Activated CD4-positive, alpha-beta memory T cell treated with anti-CD3 and anti-CD28 coated beads, Interleukin-2, amount 10 ng/mL, durations not matched to agents 7 days and 5 days (primary cell): ENCODE measurements at regions not wholly inside any gene's neighbourhood (a gene's known extent, or its start where the extent isn't known, plus 50 kb on each side); places are given as distances from the start of the nearest gene placed in this dataset.

Source experiments
- CTCF ChIA-PET: fragments of 350-600 bp; sonication (Branson Sonifier 250); formaldehyde crosslinking; loops from one replicate; lab custom pipeline; 2021; ENCODE audit warnings: antibody characterized with exemption, inconsistent platforms; lab: Charles Lee
- POLR2A ChIA-PET: fragments of 350-600 bp; sonication (Branson Sonifier 250); formaldehyde crosslinking; loops from one replicate; lab custom pipeline; 2021; ENCODE audit warnings: antibody characterized with exemption; lab: Charles Lee
- DNase-seq: peaks from one replicate; pipeline ENCODE4 v3.0.0-alpha.2; 2020
- H3K27ac Mint-ChIP-seq: one replicate; pipeline ENCODE4 v1.8.0; 2021; ENCODE audit warnings: mild to moderate bottlenecking, mixed read lengths
- H3K27me3 Mint-ChIP-seq: one replicate; pipeline ENCODE4 v1.8.0; 2021; ENCODE audit warnings: mixed read lengths
- H3K36me3 Mint-ChIP-seq: one replicate; pipeline ENCODE4 v1.8.0; 2021; ENCODE audit warnings: low read depth, mixed read lengths
- H3K4me1 Mint-ChIP-seq: one replicate; pipeline ENCODE4 v1.8.0; 2021; ENCODE audit warnings: mixed read lengths
- H3K4me3 Mint-ChIP-seq: one replicate; pipeline ENCODE4 v1.8.0; 2021; ENCODE audit warnings: mild to moderate bottlenecking, mixed read lengths
- H3K9me3 Mint-ChIP-seq: one replicate; pipeline ENCODE4 v1.8.0; 2021; ENCODE audit warnings: mixed read lengths

DNA sequence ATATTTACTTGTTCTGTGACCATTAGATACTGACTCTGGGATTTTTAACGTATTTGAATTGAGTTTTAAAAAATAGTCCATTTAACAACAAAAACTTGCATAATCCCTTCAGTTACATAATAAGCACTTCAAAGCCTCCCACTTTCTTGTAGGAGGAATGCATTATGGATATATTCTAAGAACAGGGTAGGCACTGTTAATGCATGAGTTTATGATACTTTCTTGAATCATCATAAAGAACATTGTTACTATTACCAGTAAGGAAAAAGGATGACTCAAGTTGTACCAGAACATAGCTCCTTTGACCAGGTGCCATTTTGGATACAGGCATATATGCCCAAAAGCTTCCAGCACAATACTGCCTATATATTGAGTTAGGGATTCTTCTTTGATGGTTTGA is 671.4 kb downstream of the GALC start:
- no peaks in the 10 kb centered on the region for H3K36me3 Mint-ChIP-seq
- H3K4me1 Mint-ChIP-seq: no peaks in the 10 kb centered on the region
- DNase-seq: no peak
- no peak overlapping the region for H3K27ac Mint-ChIP-seq
- CTCF ChIA-PET: no interaction called here
- H3K9me3 Mint-ChIP-seq: peaks cover 10% of the 10 kb centered on the region
- POLR2A ChIA-PET: no interaction called here
- H3K27me3 Mint-ChIP-seq: no peaks in the 10 kb centered on the region
- H3K4me3 Mint-ChIP-seq: no peak overlapping the region

DNA sequence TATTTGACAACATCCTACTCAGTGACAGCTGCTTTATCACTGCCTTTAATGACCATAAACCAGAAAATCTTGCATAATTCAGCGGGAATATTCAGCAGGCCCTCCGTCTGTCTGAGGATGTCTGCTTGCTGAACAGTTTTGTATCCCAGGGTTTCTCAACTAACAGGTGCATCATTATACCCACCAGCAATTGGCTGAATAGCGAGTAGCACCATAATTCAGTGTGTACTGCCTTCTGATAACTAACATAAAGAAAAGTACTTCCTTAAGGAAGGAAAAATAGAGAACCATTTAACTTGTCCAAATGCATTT is 680.1 kb downstream of the GALC start:
- CTCF ChIA-PET: no interaction called here
- no peak overlapping the region for H3K27ac Mint-ChIP-seq
- no peaks in the 10 kb centered on the region for H3K4me1 Mint-ChIP-seq
- no peaks in the 10 kb centered on the region for H3K27me3 Mint-ChIP-seq
- POLR2A ChIA-PET: no interaction called here
- DNase-seq: no peak
- no peaks in the 10 kb centered on the region for H3K36me3 Mint-ChIP-seq
- peaks cover 14% of the 10 kb centered on the region for H3K9me3 Mint-ChIP-seq
- no peak overlapping the region for H3K4me3 Mint-ChIP-seq

DNA sequence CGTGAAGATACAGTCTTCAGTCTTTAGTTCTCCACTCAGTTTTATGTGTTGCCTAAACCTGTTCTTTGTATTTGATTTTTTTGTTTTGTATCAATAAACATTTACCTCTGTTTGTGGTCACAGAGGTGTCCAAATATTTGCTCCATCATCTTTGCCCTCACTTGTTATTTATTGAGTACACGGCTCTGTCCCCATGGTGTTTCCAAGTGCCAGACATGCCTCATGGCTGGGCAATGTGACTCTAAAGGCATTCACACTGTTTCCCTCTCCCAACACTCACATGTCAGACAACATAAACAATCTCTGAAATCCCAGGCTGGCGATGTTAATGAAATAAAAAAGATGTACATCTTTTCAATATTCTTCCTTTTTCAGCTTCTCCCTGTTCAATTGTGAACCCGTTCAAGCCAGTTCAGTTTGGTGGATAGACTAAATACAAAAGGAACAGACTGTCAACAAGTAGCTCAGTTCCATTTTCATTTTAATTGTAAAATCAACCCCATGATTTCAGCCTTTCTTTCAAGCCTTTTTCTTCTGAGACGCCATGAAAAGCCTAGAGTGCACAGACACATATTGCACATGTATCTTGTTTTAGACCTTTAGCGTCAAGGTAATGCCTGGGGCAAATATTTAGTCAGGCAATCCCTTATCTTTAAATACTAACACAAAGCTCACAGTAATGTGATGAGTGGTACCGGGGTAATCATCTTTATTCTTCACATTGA is 680.7 kb downstream of the GALC start:
- CTCF ChIA-PET: no interaction called here
- no peak overlapping the region for H3K4me3 Mint-ChIP-seq

DNA sequence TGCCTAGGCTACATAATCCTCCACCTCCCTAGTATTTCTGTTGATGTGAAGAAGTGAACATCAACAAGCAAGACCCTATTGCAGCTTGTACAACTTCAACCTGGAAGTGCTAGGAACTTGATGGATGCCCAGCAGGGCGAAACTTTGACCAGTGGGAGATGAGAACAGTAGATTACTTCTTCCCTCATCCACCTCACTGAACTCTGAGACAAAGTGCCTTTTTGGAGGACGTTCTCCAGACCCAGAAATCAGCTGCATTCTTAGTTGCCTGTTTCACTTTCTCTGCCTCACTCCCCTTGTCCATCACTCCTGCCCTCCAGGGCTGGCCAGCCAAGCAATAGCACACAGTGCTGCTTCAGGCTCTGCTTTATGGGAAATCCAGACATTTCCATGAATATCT is 683.4 kb downstream of the GALC start:
- POLR2A ChIA-PET: no interaction called here
- Mint-ChIP-seq H3K9me3 (peaks cover 10% of the 10 kb centered on the region), H3K4me3 (no peak overlapping the region), H3K36me3 (no peaks in the 10 kb centered on the region), H3K4me1 (no peaks in the 10 kb centered on the region), H3K27ac (no peak overlapping the region), H3K27me3 (no peaks in the 10 kb centered on the region)
- CTCF ChIA-PET: no interaction called here
- DNase-seq: no peak

More for the DNA sequence above, 680.7 kb downstream of the GALC start:
- H3K9me3 Mint-ChIP-seq: peaks cover 11% of the 10 kb centered on the region
- POLR2A ChIA-PET: no interaction called here
- no peak for DNase-seq
- H3K27ac Mint-ChIP-seq: no peak overlapping the region
- H3K36me3 Mint-ChIP-seq: no peaks in the 10 kb centered on the region
- no peaks in the 10 kb centered on the region for H3K4me1 Mint-ChIP-seq
- no peaks in the 10 kb centered on the region for H3K27me3 Mint-ChIP-seq

DNA sequence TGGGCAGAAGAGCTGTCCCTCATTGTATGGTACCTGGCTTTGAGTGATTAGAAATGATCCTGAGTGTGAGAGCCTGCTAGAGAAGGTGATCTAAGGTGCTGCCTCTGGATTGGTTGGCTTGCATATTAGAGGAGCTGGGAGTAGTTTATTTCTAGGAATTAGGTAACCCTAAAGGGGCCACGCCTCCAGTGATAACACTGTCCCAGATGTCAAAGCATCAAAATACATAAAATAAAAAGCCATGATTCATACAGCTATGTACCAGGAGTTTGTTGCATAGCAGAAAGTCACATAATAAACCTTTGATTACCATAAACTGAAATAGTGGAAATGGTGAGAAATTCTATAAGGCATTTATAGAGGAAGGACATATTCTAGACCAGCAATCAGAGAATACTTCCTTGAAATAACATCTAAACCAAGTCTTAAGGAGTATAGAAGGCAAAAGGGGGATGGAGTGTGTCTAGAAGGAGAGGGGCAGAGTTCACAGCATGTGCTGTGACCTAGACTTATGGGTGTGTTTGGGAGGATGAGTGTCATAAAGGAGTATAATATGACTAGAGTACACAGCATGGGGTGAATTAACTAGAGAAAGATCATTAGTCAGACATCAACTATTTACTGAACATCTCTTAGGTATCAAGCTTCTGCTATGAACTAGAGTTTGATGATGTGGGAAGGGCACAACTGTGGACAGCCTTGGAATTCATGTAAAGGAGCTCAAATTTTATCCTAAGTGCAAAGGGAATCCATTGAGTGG is 686.4 kb downstream of the GALC start:
- no peaks in the 10 kb centered on the region for H3K36me3 Mint-ChIP-seq
- H3K4me1 Mint-ChIP-seq: no peaks in the 10 kb centered on the region
- DNase-seq: no peak
- peaks cover 5% of the 10 kb centered on the region for H3K9me3 Mint-ChIP-seq
- no peak overlapping the region for H3K27ac Mint-ChIP-seq
- POLR2A ChIA-PET: no interaction called here
- CTCF ChIA-PET: no interaction called here
- H3K27me3 Mint-ChIP-seq: no peaks in the 10 kb centered on the region
- H3K4me3 Mint-ChIP-seq: no peak overlapping the region

DNA sequence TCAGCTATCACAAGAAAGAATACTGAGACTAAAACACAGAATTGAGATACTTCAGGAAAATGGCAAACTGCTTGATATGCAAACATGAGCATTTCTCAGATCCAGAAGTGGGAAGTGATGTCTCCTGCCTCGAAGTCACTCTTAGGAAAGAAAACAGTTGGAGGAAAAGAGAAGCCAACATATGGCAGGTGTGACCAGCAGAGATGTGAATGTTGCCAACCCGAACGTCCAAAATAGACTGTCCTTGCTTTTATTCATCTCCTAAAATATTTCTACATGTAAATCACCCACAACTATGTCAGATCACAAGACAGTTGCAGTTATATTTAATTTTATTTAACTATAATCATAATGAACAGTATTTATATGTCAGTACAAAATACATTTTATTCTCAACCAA is 687.6 kb downstream of the GALC start:
- no peak for DNase-seq
- Mint-ChIP-seq H3K27me3 (no peaks in the 10 kb centered on the region), H3K9me3 (peaks cover 2% of the 10 kb centered on the region), H3K27ac (no peak overlapping the region), H3K4me1 (no peaks in the 10 kb centered on the region), H3K36me3 (no peaks in the 10 kb centered on the region), H3K4me3 (no peak overlapping the region)
- CTCF ChIA-PET: no interaction called here
- POLR2A ChIA-PET: no interaction called here

DNA sequence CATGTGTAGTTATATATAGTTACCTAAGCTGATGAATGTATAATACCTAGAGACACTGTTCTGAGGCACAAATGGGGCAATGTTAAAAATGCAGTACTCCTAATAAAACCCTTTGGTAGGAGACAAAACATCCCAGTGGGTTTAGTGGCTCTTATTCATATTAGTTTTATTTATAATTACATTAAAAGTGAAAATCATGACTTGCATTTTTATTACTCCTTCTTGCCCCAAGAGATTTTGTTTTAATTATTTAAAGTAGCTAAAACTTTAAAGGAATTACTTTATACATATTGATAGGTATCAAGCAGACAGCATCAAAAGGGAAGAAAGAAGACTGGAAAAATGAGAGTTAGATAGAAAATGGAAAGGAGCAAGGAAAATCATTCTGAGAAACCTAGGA is 688.6 kb downstream of the GALC start:
- ChIA-PET CTCF (no interaction called here), POLR2A (no interaction called here)
- no peak for DNase-seq
- no peaks in the 10 kb centered on the region for H3K27me3 Mint-ChIP-seq
- H3K9me3 Mint-ChIP-seq: no peaks in the 10 kb centered on the region
- H3K27ac Mint-ChIP-seq: no peak overlapping the region
- H3K36me3 Mint-ChIP-seq: no peaks in the 10 kb centered on the region
- no peak overlapping the region for H3K4me3 Mint-ChIP-seq
- no peaks in the 10 kb centered on the region for H3K4me1 Mint-ChIP-seq

DNA sequence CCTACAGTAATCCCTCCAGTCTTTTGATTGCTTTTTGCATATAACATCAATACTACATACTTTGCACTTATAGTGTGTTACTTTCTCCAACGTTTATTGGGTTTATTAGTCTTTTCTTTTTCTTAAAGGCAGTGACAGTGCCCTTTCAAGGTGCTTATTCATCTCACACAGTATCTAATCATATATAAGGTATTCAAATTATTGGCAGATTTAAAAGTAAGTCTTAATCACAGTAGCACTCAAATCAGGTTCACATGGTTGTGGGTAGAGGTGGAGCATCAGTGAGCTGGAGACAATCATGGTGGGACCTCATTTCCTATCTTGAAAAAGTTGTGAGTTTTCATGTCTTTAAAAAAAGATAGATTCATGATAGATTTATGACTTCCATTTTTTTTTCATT is 706.2 kb downstream of the GALC start:
- no peaks in the 10 kb centered on the region for H3K27me3 Mint-ChIP-seq
- POLR2A ChIA-PET: no interaction called here
- DNase-seq: no peak
- no peaks in the 10 kb centered on the region for H3K36me3 Mint-ChIP-seq
- CTCF ChIA-PET: no interaction called here
- no peak overlapping the region for H3K4me3 Mint-ChIP-seq
- H3K4me1 Mint-ChIP-seq: no peaks in the 10 kb centered on the region
- peaks cover 10% of the 10 kb centered on the region for H3K9me3 Mint-ChIP-seq
- H3K27ac Mint-ChIP-seq: no peak overlapping the region

DNA sequence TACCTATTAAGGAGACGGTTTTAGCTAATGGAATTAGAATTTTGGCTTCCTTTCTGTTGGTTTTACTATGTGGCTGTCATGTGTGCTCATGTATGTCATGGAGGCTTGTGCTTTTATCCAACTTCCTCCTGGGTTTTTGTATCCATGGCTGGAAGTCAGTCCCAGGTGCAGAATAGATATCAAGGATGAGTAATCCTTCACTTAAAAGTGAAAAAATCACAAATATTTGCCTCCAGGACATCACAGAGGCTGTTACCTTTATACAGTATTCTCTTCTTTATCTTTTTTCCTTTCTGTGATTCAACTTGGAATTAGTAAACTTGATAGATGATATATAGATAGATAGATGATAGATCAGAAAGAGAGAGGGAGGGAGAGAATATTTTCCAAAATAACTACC is 706.8 kb downstream of the GALC start:
- H3K4me1 Mint-ChIP-seq: no peaks in the 10 kb centered on the region
- H3K4me3 Mint-ChIP-seq: no peak overlapping the region
- ChIA-PET CTCF (no interaction called here), POLR2A (no interaction called here)
- no peaks in the 10 kb centered on the region for H3K36me3 Mint-ChIP-seq
- H3K9me3 Mint-ChIP-seq: peaks cover 10% of the 10 kb centered on the region
- H3K27me3 Mint-ChIP-seq: no peaks in the 10 kb centered on the region
- no peak for DNase-seq
- H3K27ac Mint-ChIP-seq: no peak overlapping the region

DNA sequence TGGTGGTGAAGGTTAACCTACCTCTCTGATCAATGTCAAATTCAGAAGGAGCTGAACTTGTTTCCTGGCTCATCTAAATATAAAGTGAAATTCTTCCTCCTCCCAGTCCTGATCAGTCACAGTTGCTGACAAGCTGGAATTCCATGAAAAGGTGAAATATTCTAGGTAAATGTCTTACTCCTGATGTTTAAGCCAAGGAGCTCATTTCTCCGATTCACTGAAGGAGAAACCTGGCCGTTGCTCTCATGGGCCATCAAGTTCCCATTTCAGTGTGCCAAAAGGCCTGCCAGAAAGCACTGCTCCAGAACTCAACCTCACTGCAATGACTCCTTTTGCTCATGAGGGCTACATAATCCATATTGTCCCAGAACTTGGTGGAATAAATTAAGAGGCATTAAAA is 707.5 kb downstream of the GALC start:
- Mint-ChIP-seq H3K36me3 (no peaks in the 10 kb centered on the region), H3K4me3 (no peak overlapping the region), H3K27me3 (no peaks in the 10 kb centered on the region), H3K4me1 (no peaks in the 10 kb centered on the region), H3K9me3 (peaks cover 10% of the 10 kb centered on the region), H3K27ac (no peak overlapping the region)
- DNase-seq: no peak
- ChIA-PET CTCF (no interaction called here), POLR2A (no interaction called here)

DNA sequence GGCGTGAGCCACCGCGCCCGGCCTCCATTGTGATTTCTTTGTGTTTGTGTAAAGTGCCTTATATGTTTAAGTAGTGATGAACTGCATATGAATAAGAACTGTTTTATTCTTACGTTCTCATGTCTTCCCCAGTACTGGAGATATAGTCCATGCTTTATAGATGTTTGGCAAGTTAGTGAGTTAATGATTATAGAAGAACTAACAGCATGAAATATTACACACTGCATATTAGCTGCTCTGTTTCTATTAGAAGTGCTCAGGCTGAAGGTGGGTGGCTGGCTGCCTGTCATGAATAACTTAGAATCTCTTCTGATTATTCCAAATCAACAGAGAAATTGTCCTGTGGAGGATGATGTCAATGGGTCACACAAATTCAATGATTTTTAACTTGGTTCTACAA is 709.4 kb downstream of the GALC start:
- CTCF ChIA-PET: no interaction called here
- Mint-ChIP-seq H3K4me3 (no peak overlapping the region), H3K36me3 (no peaks in the 10 kb centered on the region), H3K27me3 (no peaks in the 10 kb centered on the region), H3K27ac (no peak overlapping the region), H3K4me1 (no peaks in the 10 kb centered on the region), H3K9me3 (peaks cover 5% of the 10 kb centered on the region)
- no peak for DNase-seq
- POLR2A ChIA-PET: no interaction called here

DNA sequence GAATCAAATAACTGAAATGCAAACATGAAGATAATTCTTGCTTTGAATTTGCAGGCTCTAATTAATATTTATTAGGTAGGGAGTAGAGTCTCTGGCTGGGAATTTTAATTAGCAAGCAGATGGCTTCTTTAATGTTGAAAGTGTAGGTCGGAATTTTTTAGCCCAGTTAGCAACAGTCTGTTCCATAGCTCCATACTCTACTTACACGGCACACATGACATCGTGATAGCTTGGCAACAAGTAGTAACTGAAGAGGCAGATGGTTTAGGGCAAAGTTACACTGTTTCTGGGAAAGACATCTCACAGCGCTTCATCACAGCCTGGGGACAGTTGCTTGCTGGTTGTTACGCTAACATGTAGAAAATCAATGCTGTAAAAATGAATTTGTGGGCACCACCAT is 710.7 kb downstream of the GALC start:
- ChIA-PET CTCF (no interaction called here), POLR2A (no interaction called here)
- Mint-ChIP-seq H3K9me3 (peaks cover 4% of the 10 kb centered on the region), H3K36me3 (no peaks in the 10 kb centered on the region), H3K27ac (no peak overlapping the region), H3K27me3 (no peaks in the 10 kb centered on the region), H3K4me1 (no peaks in the 10 kb centered on the region), H3K4me3 (no peak overlapping the region)
- DNase-seq: no peak

DNA sequence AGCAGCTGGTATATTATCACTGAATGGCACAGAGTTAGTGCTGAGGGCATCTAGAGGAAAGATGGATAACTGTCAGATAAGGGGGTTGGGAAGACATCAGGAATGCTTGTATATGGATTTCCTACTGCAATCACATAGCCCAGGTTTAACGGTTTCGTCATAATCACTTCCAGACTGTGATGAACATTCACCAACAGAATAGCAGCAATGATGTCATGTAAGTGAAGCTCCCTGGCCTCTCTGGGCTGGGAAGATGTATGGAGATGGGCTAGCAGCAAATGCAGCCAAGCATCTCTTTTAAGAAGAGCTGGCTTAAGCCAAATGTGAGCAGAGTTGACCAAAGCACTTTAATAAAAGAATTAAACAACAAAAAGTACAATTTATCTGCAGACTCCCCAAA is 714.6 kb downstream of the GALC start:
- Mint-ChIP-seq H3K27ac (no peak overlapping the region), H3K27me3 (no peaks in the 10 kb centered on the region), H3K4me3 (no peak overlapping the region), H3K4me1 (no peaks in the 10 kb centered on the region), H3K9me3 (peaks cover 9% of the 10 kb centered on the region), H3K36me3 (no peaks in the 10 kb centered on the region)
- POLR2A ChIA-PET: no interaction called here
- CTCF ChIA-PET: no interaction called here
- no peak for DNase-seq

DNA sequence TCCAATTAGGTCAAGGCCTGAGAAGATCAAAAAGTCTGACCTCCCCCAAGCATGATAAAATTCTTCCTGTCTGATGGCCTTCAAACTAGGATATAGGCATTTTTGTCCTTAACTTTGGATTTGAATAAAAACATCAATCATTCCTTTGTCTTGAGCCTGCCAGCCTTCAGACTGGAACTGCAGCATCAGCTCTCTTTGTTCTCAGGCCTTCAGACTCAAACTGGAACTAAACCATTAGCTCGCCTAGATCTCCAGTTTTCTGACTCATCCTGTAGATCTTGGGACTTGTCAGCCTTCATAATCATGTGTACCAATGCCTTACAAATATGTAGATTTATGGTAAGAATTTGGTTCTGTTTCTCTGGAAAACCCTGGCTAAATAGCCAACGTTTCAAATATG is 721.7 kb downstream of the GALC start:
- ChIA-PET CTCF (no interaction called here), POLR2A (no interaction called here)
- H3K27me3 Mint-ChIP-seq: no peaks in the 10 kb centered on the region
- no peak overlapping the region for H3K4me3 Mint-ChIP-seq
- peaks cover 23% of the 10 kb centered on the region for H3K9me3 Mint-ChIP-seq
- no peaks in the 10 kb centered on the region for H3K4me1 Mint-ChIP-seq
- H3K36me3 Mint-ChIP-seq: no peaks in the 10 kb centered on the region
- H3K27ac Mint-ChIP-seq: no peak overlapping the region
- no peak for DNase-seq
